ENCODE measurements at regions not wholly inside any gene's neighbourhood (a gene's known extent, or its start where the extent isn't known, plus 50 kb on each side); places are given as distances from the start of the nearest gene placed in this dataset.

GRCh38 chr2:150889141-150889540, 372.5 kb downstream of the RBM43 start:
- Histone ChIP-seq H3K27me3 (ENCODE audit: insufficient read depth, low read length) (no peaks in the 10 kb centered on the region), H3K56ac (ENCODE audit: insufficient read length, low read depth, low read length) (no peak overlapping the region), H2AFZ (ENCODE audit: low read length) (no peak overlapping the region), H3K79me1 (ENCODE audit: insufficient read depth, low read depth, low read length, poor library complexity, severe bottlenecking) (no peaks in the 10 kb centered on the region), H2BK120ac (ENCODE audit: low read depth, low read length, poor library complexity, severe bottlenecking) (no peak overlapping the region), H3K18ac (ENCODE audit: insufficient read length, low read depth, low read length) (no peak overlapping the region), H3K9me3 (ENCODE audit: control insufficient read depth, low read depth, low read length) (no peaks in the 10 kb centered on the region), H3K23me2 (ENCODE audit: insufficient read length, low read depth, low read length, poor library complexity, severe bottlenecking) (no peaks in the 10 kb centered on the region), H2BK15ac (ENCODE audit: low read depth, low read length) (no peak overlapping the region), H3K14ac (ENCODE audit: insufficient read depth, low read length) (no peak overlapping the region), H3K79me2 (ENCODE audit: insufficient read depth, low read length) (no peaks in the 10 kb centered on the region), H4K20me1 (ENCODE audit: control insufficient read depth, insufficient read depth, insufficient read length) (no peaks in the 10 kb centered on the region), H2AK5ac (ENCODE audit: insufficient read length, low read length) (no peak overlapping the region), H3K4ac (ENCODE audit: low read depth, low read length) (no peak overlapping the region), H2BK5ac (ENCODE audit: insufficient read length, low read length) (no peak overlapping the region), H3K23ac (ENCODE audit: insufficient read length, low read depth, low read length) (no peak overlapping the region), H2BK20ac (ENCODE audit: low read depth, low read length, poor library complexity, severe bottlenecking) (no peak overlapping the region), H2BK12ac (ENCODE audit: insufficient read length, low read depth, low read length) (no peak overlapping the region), H3K4me2 (ENCODE audit: insufficient read depth, insufficient read length, low read length) (no peak overlapping the region), H4K91ac (ENCODE audit: insufficient read length, low read depth, low read length) (no peak overlapping the region), H3K27ac (ENCODE audit: insufficient read length, low read depth, low read length) (no peak overlapping the region), H3T11ph (ENCODE audit: low read length) (no peak overlapping the region), H4K8ac (replicated peaks; ENCODE audit: insufficient read length, low read depth, low read length) (no peak overlapping the region), H4K5ac (ENCODE audit: insufficient read length, low read depth, low read length) (no peak overlapping the region), H3K9ac (ENCODE audit: extremely low read depth, insufficient read length, low read length) (no peak overlapping the region), H3K4me1 (ENCODE audit: insufficient read depth, low read length) (no peaks in the 10 kb centered on the region)
- no peak for TF ChIP-seq CTCF (conservative IDR thresholded peaks at IDR 0.05)
- Mint-ChIP-seq H3K36me3 (ENCODE audit: insufficient read depth in 1 of 3, low read depth in 3 of 3) (no peaks in the 10 kb centered on the region; a peak in 1 of 7 replicates), H3K9me3 (0 out of 5 replicates have a peak, but pooled peaks cover 0 to 1% of the 10 kb centered on the region in 2 experiments), H3K4me1 (no peaks in the 10 kb centered on the region), H3K27me3 (ENCODE audit: low read depth) (no peaks in the 10 kb centered on the region), H3K27ac (no peak overlapping the region), H3K4me3 (no peak overlapping the region)
- DNase-seq = no peak
- no CpG with 5 or more reads among the region's 2 CpGs for WGBS (ENCODE audit: extremely low coverage, insufficient read length, low lambda C conversion rate)

Data from H9 (cell line).